ENCODE measurements at regions not wholly inside any gene's neighbourhood (a gene's known extent, or its start where the extent isn't known, plus 50 kb on each side); places are given as distances from the start of the nearest gene placed in this dataset.

- no peak for TF ChIP-seq CTCF (IDR thresholded peaks at IDR 0.05)
- TF ChIP-seq EZH2phosphoT487 (IDR thresholded peaks at IDR 0.05) = no peak
- no peak for TF ChIP-seq EZH2 (IDR thresholded peaks at IDR 0.05)
These were observed 51.7 kb upstream of the STPG2 start for GRCh38 chr4:98195005-98195404.

All from neural progenitor cell (in vitro differentiated cells).